HL-60 (cell line): ENCODE measurements at regions not wholly inside any gene's neighbourhood (a gene's known extent, or its start where the extent isn't known, plus 50 kb on each side); places are given as distances from the start of the nearest gene placed in this dataset.

Experiments used
- GABPA ChIP-seq: IDR thresholded peaks from 2 replicates; pipeline ENCODE4 v1.6.1; 2012; ENCODE audit warnings: low read depth
- TF ChIP-seq, protein P1 (sequence below): IDR thresholded peaks from one replicate; pipeline ENCODE4 v1.5.1; 2011; ENCODE audit warnings: low read length, control low read depth, inconsistent platforms; ENCODE audit not compliant: insufficient read depth

DNA sequence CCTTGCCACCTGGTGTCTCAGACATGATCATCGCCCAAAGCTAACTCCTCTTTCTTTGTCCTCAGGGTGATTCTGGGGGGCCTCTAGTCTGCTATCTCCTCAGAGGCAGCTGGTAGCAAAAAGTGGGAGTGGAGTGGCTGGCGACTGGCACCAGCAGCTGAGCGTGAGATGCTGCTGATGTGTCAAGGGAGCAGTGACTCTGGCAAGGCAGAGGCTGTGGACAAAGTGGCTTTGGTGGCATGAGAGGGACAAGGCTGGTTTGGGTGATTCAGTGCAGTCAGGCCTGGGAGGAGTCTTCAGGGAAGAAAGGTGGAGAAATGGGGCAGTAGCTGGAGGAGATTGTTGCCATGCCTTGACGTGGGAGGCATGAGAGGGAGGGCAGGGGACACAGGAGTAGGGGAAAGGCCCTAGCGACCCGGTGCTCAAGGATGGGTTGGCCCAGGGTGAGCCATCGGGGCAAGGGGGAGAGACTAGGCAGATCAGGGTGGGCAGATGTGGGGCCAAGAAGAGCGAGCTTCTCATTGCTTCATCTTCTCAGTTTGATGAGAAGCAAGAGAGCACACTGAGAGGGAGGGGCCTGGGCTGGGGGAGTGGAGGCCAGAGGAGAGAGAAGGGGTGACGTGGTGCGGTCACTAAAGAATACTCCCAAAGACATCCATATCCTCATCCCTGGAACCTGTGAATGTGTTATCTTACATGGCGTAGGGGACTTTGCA lies 64.2 kb upstream of the SPTLC1 start:
- TF ChIP-seq, protein P1, sequence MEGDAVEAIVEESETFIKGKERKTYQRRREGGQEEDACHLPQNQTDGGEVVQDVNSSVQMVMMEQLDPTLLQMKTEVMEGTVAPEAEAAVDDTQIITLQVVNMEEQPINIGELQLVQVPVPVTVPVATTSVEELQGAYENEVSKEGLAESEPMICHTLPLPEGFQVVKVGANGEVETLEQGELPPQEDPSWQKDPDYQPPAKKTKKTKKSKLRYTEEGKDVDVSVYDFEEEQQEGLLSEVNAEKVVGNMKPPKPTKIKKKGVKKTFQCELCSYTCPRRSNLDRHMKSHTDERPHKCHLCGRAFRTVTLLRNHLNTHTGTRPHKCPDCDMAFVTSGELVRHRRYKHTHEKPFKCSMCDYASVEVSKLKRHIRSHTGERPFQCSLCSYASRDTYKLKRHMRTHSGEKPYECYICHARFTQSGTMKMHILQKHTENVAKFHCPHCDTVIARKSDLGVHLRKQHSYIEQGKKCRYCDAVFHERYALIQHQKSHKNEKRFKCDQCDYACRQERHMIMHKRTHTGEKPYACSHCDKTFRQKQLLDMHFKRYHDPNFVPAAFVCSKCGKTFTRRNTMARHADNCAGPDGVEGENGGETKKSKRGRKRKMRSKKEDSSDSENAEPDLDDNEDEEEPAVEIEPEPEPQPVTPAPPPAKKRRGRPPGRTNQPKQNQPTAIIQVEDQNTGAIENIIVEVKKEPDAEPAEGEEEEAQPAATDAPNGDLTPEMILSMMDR: no peak
- no peak for TF ChIP-seq GABPA
